Sciatic nerve (tissue), 2 donors: ENCODE measurements at regions not wholly inside any gene's neighbourhood (a gene's known extent, or its start where the extent isn't known, plus 50 kb on each side); places are given as distances from the start of the nearest gene placed in this dataset.

Source experiments
- ATAC-seq: fragments of 200-7000 bp; cut with Tn5 transposase; one replicate; pipeline ENCODE4 v1.9.1; 2020; ENCODE audit warnings: mild to moderate bottlenecking, moderate library complexity
- DNase-seq: peaks from one replicate; pipeline ENCODE4 v3.0.0-alpha.2; 2020; ENCODE audit warnings: low spot score
- intact Hi-C: fragments of 100-400 bp; cut with DNase I; formaldehyde crosslinking; loops from one replicate; pipeline ENCODE4 v1.14.2; 2022
- donor health status: DM: no; HTN: no; CAD: no.
- donor health status: DM: no; HTN: no; CAD: no.

DNA sequence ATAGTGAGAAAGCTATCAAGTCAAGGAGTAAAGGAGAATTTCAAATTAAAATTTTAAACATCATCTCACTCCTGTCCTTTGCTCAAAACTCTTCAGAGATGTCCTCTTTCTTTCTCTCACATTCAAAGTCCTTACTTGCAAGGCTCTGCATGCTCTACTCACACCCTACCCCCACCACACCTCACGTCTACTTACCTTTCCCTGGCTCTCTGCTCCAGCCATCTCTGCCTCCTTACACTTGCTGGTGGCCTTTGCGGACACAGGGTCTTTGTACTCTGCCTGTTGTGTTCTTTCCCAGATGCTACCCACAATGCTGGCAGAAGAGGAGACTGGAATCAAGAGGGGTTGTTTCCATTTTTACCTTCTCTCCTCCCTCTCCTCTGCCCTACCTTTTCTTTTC is 405.2 kb downstream of the INSC start:
- intact Hi-C loops, result no loop called here
- ATAC-seq, result no peak
- no peak for DNase-seq

DNA sequence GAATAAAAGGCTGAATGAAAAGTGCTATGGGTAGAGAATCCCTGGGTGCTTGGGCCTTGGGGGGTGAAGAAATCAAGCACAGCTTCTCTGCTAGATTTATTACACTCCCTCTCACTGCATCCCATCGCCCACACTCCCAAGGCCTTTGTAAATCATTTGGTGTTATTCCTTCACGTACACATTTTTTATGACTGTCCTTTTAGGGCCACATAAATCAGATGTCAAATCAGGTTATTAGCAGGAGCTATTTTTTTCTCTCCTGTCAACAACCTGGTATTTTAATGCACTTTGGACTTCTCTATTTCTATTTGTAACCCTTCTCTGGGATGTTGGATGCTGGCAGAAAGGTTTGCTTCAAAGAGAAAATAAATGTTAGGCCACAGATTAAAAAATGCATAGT is 408.8 kb downstream of the INSC start:
- intact Hi-C loops, result no loop called here
- ATAC-seq (no peak), DNase-seq (no peak)

- intact Hi-C loops, result no loop called here
- ATAC-seq (no peak), DNase-seq (no peak)
These were observed 410.9 kb downstream of the INSC start for GRCh38 chr11:15525582-15525981.

DNA sequence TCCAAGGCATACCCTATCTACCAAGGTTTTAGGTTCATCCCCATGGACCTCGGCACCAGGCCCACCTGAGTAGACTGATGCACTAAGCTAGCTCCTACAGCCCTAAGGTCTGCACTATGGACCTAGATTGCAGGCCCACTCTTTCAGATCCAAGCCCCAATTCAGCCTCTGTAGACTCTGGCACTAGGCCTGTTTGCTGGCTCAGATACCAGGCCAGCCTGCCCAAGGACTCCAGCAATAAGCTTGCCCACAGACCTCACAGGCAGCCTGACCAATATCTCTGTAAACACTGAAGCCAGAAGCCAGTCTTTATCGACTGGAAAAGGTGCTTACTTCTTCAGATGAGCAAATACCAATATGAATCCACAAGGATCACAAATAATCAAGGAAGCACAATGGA is 411.3 kb downstream of the INSC start:
- intact Hi-C loops, result no loop called here
- DNase-seq, result no peak

DNA sequence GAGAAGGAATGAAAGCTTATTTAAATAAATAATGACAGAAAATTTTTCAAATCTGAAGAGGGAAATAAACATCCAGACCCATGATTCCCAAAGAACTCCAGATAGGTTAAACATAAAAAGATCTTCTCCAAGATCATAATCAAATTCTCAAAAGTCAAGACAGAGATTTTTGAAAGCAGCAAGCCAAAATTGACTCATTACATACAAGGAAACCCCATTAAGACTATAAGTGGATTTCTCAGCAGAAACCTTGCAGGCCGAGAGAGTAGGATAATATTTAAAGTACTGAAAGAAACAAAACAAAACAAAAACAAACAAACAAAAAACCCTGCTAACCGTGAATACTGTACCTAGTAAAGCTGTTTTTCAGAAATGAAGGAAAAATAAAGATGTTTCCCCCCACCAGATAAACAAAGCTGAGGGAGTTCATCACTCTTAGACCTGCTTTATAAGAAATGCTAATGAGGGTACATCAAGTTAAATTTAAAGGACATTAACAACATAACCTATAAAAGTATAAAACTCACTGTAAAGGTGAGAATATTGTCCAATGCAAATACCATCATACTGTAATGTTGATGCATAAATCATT is 412.2 kb downstream of the INSC start:
- intact Hi-C loops, result no loop called here
- DNase-seq (no peak), ATAC-seq (no peak)

More for the DNA sequence above, 411.3 kb downstream of the INSC start:
- ATAC-seq, result no peak

DNA sequence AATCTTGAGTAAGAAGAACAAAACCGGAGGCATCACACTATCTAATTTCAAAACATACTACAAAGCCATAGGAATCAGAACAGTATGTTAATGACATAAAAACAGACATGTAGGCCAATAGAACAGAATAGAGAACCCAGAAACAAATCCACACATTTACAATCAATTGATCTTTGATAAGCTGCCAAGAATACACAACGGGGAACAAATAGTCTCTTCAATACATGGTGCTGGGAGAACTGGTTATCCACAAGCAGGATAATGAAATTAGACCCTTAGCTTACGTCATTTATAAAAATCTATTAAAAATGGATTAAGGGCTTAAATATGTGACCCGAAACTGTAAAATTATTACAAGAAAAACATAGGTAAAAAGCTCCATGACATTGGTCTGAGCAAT is 417.7 kb downstream of the INSC start:
- intact Hi-C loops, result no loop called here
- DNase-seq (no peak), ATAC-seq (no peak)

- DNase-seq (no peak), ATAC-seq (no peak)
- intact Hi-C loops, result no loop called here
These were observed 419.5 kb downstream of the INSC start for GRCh38 chr11:15534266-15534665.

DNA sequence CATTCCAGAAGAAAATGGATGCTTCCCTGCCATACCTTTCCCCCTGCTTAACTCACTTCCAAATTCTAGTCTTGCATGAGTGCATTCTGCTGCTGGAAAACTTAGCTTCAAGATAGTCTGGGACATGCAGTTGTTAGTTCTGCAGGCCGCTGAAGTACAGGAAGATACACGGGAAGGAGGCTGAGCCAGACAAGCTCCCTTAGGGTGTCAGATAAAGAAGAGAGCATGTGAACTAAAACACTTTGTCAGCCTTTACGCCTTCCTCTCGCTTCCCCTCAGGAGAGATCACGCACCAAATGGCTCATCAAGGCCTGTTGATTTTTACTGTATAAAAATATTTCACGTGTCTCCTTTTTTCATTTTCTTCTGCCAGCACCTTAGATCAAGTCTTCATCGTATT is 420.7 kb downstream of the INSC start:
- intact Hi-C loops, result no loop called here
- no peak for ATAC-seq
- no peak for DNase-seq

GRCh38 chr11:15536438-15536837 is 421.7 kb downstream of the INSC start:
- intact Hi-C loops, result no loop called here
- DNase-seq, result no peak
- ATAC-seq, result no peak

DNA sequence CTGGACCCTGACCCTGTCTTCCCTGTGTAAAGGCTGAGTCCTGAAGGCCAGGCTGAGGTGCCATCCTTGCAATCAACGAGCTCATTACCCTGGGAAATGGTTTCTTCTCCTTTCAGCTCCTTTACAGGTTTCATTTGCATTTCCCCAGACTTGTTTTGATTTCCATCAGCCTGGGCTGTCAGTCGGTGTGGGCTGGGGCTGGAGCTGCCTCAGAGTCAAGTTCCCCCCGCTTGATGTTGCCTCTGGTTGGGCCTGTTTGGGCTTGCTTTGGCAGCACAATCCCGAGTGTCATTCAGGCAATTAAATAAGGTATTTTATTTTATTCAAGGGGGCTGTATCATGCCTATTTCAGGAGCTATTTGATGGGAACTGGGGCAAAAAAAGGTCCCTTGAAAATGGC is 424.9 kb downstream of the INSC start:
- intact Hi-C loops, result no loop called here
- ATAC-seq (no peak), DNase-seq (no peak)

GRCh38 chr11:15541079-15541478 is 426.4 kb downstream of the INSC start:
- DNase-seq (no peak), ATAC-seq (no peak)
- intact Hi-C loops, result no loop called here

GRCh38 chr11:15544353-15544752 is 429.6 kb downstream of the INSC start:
- intact Hi-C loops, result no loop called here
- no peak for DNase-seq
- no peak for ATAC-seq

DNA sequence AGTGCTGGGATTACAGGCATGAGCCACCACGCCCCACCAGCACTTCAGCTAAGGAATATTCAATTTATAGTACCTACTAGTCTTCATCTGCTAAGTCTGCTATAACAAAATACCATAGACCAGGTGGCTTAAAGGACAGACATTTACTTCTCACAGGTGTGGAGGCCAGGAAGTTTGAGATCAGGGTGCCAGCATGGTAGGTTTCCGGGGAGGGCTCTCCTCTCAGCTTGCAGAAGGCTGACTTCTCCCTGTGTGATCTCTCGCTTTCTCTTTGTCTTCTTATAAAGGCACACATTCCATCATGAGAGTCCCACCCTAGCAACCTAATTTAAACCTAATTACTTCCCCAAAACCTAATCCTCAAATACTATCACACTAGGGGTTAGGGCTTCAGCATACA is 433.0 kb downstream of the INSC start:
- ATAC-seq, result no peak
- intact Hi-C loops, result no loop called here
- no peak for DNase-seq

DNA sequence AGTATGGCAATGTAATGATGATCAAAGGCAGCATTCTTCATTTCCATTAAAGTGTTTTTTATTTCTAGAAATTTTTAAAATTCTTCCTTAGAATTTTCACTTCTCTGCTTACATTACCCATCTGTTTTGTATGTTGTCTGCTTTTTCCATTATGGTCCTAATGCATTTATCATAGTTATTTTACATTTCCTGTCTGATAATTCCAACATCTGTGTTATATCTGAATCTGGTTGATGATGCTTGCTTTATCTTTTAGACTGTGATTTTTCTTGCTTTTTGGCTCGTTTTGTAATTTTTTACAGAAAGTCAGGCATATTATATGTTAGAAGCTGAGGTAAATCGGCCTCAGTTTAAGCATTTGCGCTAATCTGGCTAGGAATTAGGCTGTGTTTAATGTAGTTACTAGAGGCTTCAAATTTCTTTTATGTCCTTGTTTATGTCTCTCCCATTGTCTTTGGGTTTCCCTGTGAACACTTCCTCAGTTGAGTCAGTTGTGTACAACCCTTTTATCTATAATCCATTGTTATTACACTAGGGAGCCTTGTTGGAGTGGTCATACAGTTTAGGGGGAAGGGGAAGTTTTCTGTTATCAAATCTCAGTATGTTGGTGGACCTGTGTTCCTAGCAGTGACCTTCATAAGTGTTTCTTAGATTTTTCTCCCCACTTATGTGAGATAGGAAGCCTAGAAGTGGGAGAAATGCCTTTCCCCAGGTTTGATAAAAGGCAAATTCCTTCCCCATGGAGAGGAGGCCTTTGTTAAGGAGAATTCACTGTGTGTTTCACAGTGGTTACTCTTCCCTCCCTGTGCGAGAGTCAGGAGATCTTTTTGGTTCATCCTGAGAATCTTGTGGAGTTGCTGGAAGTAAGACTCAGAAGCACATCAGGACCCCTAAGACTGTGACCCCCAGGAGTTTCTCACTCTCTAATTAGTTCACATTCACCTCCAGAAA is 437.5 kb downstream of the INSC start:
- intact Hi-C loops, result no loop called here
- no peak for ATAC-seq
- DNase-seq, result no peak

GRCh38 chr11:15555161-15555560 is 440.4 kb downstream of the INSC start:
- DNase-seq (no peak), ATAC-seq (no peak)
- intact Hi-C loops, result no loop called here

- ATAC-seq (no peak), DNase-seq (no peak)
- intact Hi-C loops, result no loop called here
These were observed 442.9 kb downstream of the INSC start for GRCh38 chr11:15557457-15558230.

GRCh38 chr11:15558513-15559181 is 443.9 kb downstream of the INSC start:
- intact Hi-C loops, result no loop called here
- DNase-seq (no peak), ATAC-seq (no peak)

DNA sequence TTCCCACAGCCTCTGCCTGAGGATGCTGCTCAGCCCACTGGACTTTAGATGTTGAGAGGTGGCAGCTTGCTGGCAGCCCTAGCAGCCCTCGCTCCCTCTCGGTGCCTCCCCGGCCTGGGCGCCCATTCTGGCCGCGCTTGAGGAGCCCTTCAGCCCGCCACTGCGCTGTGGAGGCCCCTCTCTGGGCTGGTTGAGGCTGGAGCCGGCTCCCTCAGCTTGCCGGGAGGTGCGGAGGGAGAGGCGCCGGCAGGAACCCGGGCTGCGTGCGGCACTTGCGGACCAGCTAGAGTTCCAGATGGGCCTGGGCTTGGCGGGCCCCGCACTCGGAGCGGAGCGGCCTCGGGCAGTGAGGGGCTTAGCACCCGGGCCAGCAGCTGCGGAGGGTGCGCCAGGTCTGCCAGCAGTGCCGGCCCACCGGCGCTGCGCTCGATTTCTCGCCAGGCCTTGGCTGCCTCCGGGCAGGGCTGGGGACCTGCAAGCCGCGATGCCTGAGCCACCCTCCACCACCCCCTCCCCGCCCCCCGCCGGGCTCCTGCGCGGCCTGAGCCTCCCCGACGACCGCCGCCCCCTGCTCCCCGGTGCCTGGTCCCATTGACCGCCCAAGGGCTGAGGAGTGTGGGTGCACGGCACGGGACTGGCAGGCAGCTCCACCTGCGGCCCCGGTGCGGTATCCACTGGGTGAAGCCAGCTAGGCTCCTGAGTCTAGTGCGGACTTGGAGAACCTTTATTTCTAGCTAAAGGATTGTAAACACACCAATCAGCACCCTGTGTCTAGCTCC is 446.2 kb downstream of the INSC start:
- ATAC-seq, result no peak
- intact Hi-C loops, result no loop called here
- DNase-seq, result no peak

DNA sequence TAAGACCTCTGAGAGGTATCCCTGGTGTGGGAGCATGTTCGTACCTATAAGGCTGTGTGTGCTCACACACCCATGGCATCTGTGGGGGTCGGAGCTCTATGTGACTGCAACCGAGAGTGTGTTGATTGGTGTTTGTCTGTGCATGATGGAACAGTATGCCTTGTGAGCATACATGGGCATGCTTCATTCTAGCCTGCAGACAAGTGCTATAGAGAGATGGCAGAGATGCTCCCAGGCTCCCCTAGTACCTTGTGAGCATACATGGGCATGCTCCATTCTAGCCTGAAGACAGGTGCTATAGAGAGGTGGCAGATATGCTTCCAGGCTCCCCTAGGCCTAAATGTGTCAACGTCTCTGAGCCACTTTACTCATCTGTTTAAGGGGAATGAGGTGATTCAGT is 447.5 kb downstream of the INSC start:
- DNase-seq (no peak), ATAC-seq (no peak)
- intact Hi-C loops, result no loop called here
